ENCODE measurements at regions not wholly inside any gene's neighbourhood (a gene's known extent, or its start where the extent isn't known, plus 50 kb on each side); places are given as distances from the start of the nearest gene placed in this dataset.

- TF ChIP-seq CTCF (IDR thresholded peaks at IDR 0.05; ENCODE audit: low read depth, low read length) = no peak
- no peak for DNase-seq (ENCODE audit: low read depth in 2 of 2)
- no peak overlapping the region for H3K4me3 ChIP-seq (replicated peaks in 1 of 2; ENCODE audit: low read depth in 2 of 2, low read length in 2 of 2)
These were observed 506.7 kb downstream of the HAPSTR1 start for GRCh38 chr16:9597967-9598730.

- no peak for TF ChIP-seq CTCF (IDR thresholded peaks at IDR 0.05; ENCODE audit: low read depth, low read length)
- no peak for DNase-seq (ENCODE audit: low read depth in 2 of 2)
- H3K4me3 ChIP-seq (replicated peaks in 1 of 2; ENCODE audit: low read depth in 2 of 2, low read length in 2 of 2) = no peak overlapping the region
These were observed 507.3 kb downstream of the HAPSTR1 start for GRCh38 chr16:9598731-9599083.

- DNase-seq (ENCODE audit: low read depth in 2 of 2) = no peak
- no peak overlapping the region for H3K4me3 ChIP-seq (replicated peaks in 1 of 2; ENCODE audit: low read depth in 2 of 2, low read length in 2 of 2)
- TF ChIP-seq CTCF (IDR thresholded peaks at IDR 0.05; ENCODE audit: low read depth, low read length) = no peak
These were observed 508.1 kb downstream of the HAPSTR1 start for GRCh38 chr16:9599415-9600120.

GRCh38 chr16:9602189-9602588, 510.7 kb downstream of the HAPSTR1 start:
- no peak overlapping the region for H3K4me3 ChIP-seq (replicated peaks in 1 of 2; ENCODE audit: low read depth in 2 of 2, low read length in 2 of 2)
- DNase-seq (ENCODE audit: low read depth in 2 of 2) = no peak
- TF ChIP-seq CTCF (IDR thresholded peaks at IDR 0.05; ENCODE audit: low read depth, low read length) = no peak

GRCh38 chr16:9603316-9603715, 511.9 kb downstream of the HAPSTR1 start:
- no peak for DNase-seq (ENCODE audit: low read depth in 2 of 2)
- no peak overlapping the region for H3K4me3 ChIP-seq (replicated peaks in 1 of 2; ENCODE audit: low read depth in 2 of 2, low read length in 2 of 2)
- no peak for TF ChIP-seq CTCF (IDR thresholded peaks at IDR 0.05; ENCODE audit: low read depth, low read length)

GRCh38 chr16:9607515-9608230, 516.2 kb downstream of the HAPSTR1 start:
- no peak overlapping the region for H3K4me3 ChIP-seq (replicated peaks in 1 of 2; ENCODE audit: low read depth in 2 of 2, low read length in 2 of 2)
- no peak for TF ChIP-seq CTCF (IDR thresholded peaks at IDR 0.05; ENCODE audit: low read depth, low read length)
- no peak for DNase-seq (ENCODE audit: low read depth in 2 of 2)
